ENCODE measurements at regions not wholly inside any gene's neighbourhood (a gene's known extent, or its start where the extent isn't known, plus 50 kb on each side); places are given as distances from the start of the nearest gene placed in this dataset.

GRCh38 chr3:81303321-81303720 is 458.1 kb downstream of the GBE1 start:
- TF ChIP-seq POLR2AphosphoS5 (IDR thresholded peaks at IDR 0.05) (no peak), POLR2A (IDR thresholded peaks at IDR 0.05) (no peak), CTCF (IDR thresholded peaks at IDR 0.05) (no peak)

All from prostate gland (tissue), 2 donors.